Naive thymus-derived CD8-positive, alpha-beta T cell (primary cell): ENCODE measurements at regions not wholly inside any gene's neighbourhood (a gene's known extent, or its start where the extent isn't known, plus 50 kb on each side); places are given as distances from the start of the nearest gene placed in this dataset.

ENCODE experiments used
- ATAC-seq, 2 donors: fragments of 150-1000 bp; cut with Tn5 transposase in 1 of 2; sonication (Bioruptor Pico), chemical (Tn5 transposase) in 1 of 2; 1 replicate in 1 of 2; 2 replicates in 1 of 2; pipeline ENCODE4 v1.10.0; 2021; ENCODE audit warnings: mild to moderate bottlenecking in 2 of 2, moderate library complexity in 2 of 2
- POLR2A ChIA-PET: fragments of 350-600 bp; sonication (Branson Sonifier 250); formaldehyde crosslinking; loops from one replicate; lab custom pipeline; 2021; ENCODE audit warnings: antibody characterized with exemption; lab: Charles Lee
- DNase-seq, 10 donors: peaks; one replicate each; pipeline versions ENCODE4 v3.0.0 to v3.0.0-alpha.2; 2020 to 2022
- H3K27ac Mint-ChIP-seq, 10 donors: one replicate each; pipeline ENCODE4 v1.8.0; 2020 to 2022; ENCODE audit warnings: mild to moderate bottlenecking in 10 of 10, mixed read lengths in 10 of 10, moderate library complexity in 4 of 10, inconsistent platforms in 1 of 10
- H3K27me3 Mint-ChIP-seq, 5 donors: one replicate each; pipeline ENCODE4 v1.8.0; 2021 to 2022; ENCODE audit warnings: mixed read lengths in 5 of 5
- H3K36me3 Mint-ChIP-seq, 3 donors: one replicate each; pipeline ENCODE4 v1.8.0; 2020 to 2022; ENCODE audit warnings: mixed read lengths in 3 of 3, mild to moderate bottlenecking in 2 of 3, inconsistent platforms in 1 of 3
- H3K4me1 Mint-ChIP-seq, 4 donors: one replicate each; pipeline ENCODE4 v1.8.0; 2021 to 2022; ENCODE audit warnings: mixed read lengths in 4 of 4
- H3K4me3 Mint-ChIP-seq, 10 donors: one replicate each; pipeline ENCODE4 v1.8.0; 2020 to 2022; ENCODE audit warnings: mild to moderate bottlenecking in 10 of 10, mixed read lengths in 10 of 10, moderate library complexity in 6 of 10, inconsistent platforms in 1 of 10
- H3K9me3 Mint-ChIP-seq, 9 donors: one replicate each; pipeline ENCODE4 v1.8.0; 2020 to 2022; ENCODE audit warnings: mixed read lengths in 9 of 9, mild to moderate bottlenecking in 3 of 9, inconsistent platforms in 1 of 9, moderate library complexity in 1 of 9

GRCh38 chr4:145388043-145388442 is 93.6 kb upstream of the SMAD1 start:
- Mint-ChIP-seq H3K27ac (no peak overlapping the region), H3K4me1 (peaks cover 0 to 5% (median 3%) of the 10 kb centered on the region in 4 donors), H3K27me3 (peaks cover 17 to 45% (median 25%) of the 10 kb centered on the region in 5 donors), H3K36me3 (peaks cover 0 to 16% (median 0%) of the 10 kb centered on the region in 3 donors), H3K9me3 (peaks cover 4 to 17% (median 13%) of the 10 kb centered on the region in 9 donors), H3K4me3 (no peak overlapping the region)
- no peak for ATAC-seq
- no peak for DNase-seq
- POLR2A ChIA-PET: no interaction called here

- peaks cover 4 to 17% (median 13%) of the 10 kb centered on the region in 9 donors for H3K9me3 Mint-ChIP-seq
- H3K27me3 Mint-ChIP-seq: peaks cover 17 to 45% (median 23%) of the 10 kb centered on the region in 5 donors
- H3K27ac Mint-ChIP-seq: no peak overlapping the region
- H3K4me1 Mint-ChIP-seq: peaks cover 0 to 5% (median 3%) of the 10 kb centered on the region in 4 donors
- H3K36me3 Mint-ChIP-seq: peaks cover 0 to 16% (median 0%) of the 10 kb centered on the region in 3 donors
- no peak for ATAC-seq
- DNase-seq: no peak
- POLR2A ChIA-PET: no interaction called here
- no peak overlapping the region for H3K4me3 Mint-ChIP-seq
These were observed 94.6 kb upstream of the SMAD1 start for GRCh38 chr4:145387079-145387478.

- POLR2A ChIA-PET: no interaction called here
- Mint-ChIP-seq H3K9me3 (peaks cover 4 to 17% (median 13%) of the 10 kb centered on the region in 9 donors), H3K4me1 (no peaks in the 10 kb centered on the region), H3K4me3 (no peak overlapping the region), H3K27ac (no peak overlapping the region), H3K36me3 (peaks cover 0 to 16% (median 0%) of the 10 kb centered on the region in 3 donors), H3K27me3 (peaks cover 0 to 12% (median 3%) of the 10 kb centered on the region in 5 donors)
- no peak for ATAC-seq
- no peak for DNase-seq
These were observed 100.5 kb upstream of the SMAD1 start for GRCh38 chr4:145381163-145381562.

- Mint-ChIP-seq H3K27ac (no peak overlapping the region), H3K9me3 (peaks cover 2 to 14% (median 12%) of the 10 kb centered on the region in 9 donors), H3K36me3 (peaks cover 0 to 10% (median 0%) of the 10 kb centered on the region in 3 donors), H3K27me3 (peaks cover 0 to 18% (median 2%) of the 10 kb centered on the region in 5 donors), H3K4me3 (no peak overlapping the region), H3K4me1 (no peaks in the 10 kb centered on the region)
- DNase-seq (no peak), ATAC-seq (no peak)
- POLR2A ChIA-PET: no interaction called here
These were observed 101.5 kb upstream of the SMAD1 start for GRCh38 chr4:145380123-145380522.

GRCh38 chr4:145375416-145375815 is 106.2 kb upstream of the SMAD1 start:
- Mint-ChIP-seq H3K4me3 (no peak overlapping the region), H3K4me1 (no peaks in the 10 kb centered on the region), H3K27ac (no peak overlapping the region), H3K9me3 (peaks cover 0 to 3% (median 0%) of the 10 kb centered on the region in 9 donors), H3K27me3 (peaks cover 0 to 15% (median 0%) of the 10 kb centered on the region in 5 donors), H3K36me3 (no peaks in the 10 kb centered on the region)
- ATAC-seq: no peak
- POLR2A ChIA-PET: no interaction called here
- DNase-seq: no peak

- no peaks in the 10 kb centered on the region for H3K9me3 Mint-ChIP-seq
- DNase-seq (no peak), ATAC-seq (no peak)
- no peak overlapping the region for H3K4me3 Mint-ChIP-seq
- no peaks in the 10 kb centered on the region for H3K4me1 Mint-ChIP-seq
- POLR2A ChIA-PET: no interaction called here
- no peaks in the 10 kb centered on the region for H3K36me3 Mint-ChIP-seq
- peaks cover 4 to 22% (median 10%) of the 10 kb centered on the region in 5 donors for H3K27me3 Mint-ChIP-seq
- H3K27ac Mint-ChIP-seq: no peak overlapping the region
These were observed 129.1 kb upstream of the SMAD1 start for GRCh38 chr4:145352438-145353145.

- Mint-ChIP-seq H3K36me3 (no peaks in the 10 kb centered on the region), H3K4me1 (no peaks in the 10 kb centered on the region), H3K27ac (no peak overlapping the region), H3K9me3 (no peaks in the 10 kb centered on the region), H3K4me3 (no peak overlapping the region), H3K27me3 (peaks cover 4 to 21% (median 10%) of the 10 kb centered on the region in 5 donors)
- DNase-seq (no peak), ATAC-seq (no peak)
- POLR2A ChIA-PET: no interaction called here
These were observed 129.7 kb upstream of the SMAD1 start for GRCh38 chr4:145351922-145352321.

- Mint-ChIP-seq H3K27me3 (peaks cover 1 to 14% (median 8%) of the 10 kb centered on the region in 5 donors), H3K36me3 (peaks cover 0 to 3% (median 0%) of the 10 kb centered on the region in 3 donors)
- POLR2A ChIA-PET: no interaction called here
These were observed 130.5 kb upstream of the SMAD1 start for GRCh38 chr4:145351162-145351561.

GRCh38 chr4:145348291-145348690 is 133.4 kb upstream of the SMAD1 start:
- Mint-ChIP-seq H3K9me3 (no peaks in the 10 kb centered on the region), H3K4me3 (no peak overlapping the region), H3K4me1 (no peaks in the 10 kb centered on the region), H3K27me3 (peaks cover 0 to 11% (median 7%) of the 10 kb centered on the region in 5 donors), H3K27ac (no peak overlapping the region), H3K36me3 (peaks cover 0 to 3% (median 0%) of the 10 kb centered on the region in 3 donors)
- ATAC-seq (no peak), DNase-seq (no peak)
- POLR2A ChIA-PET: no interaction called here

More at GRCh38 chr4:145351162-145351561, 130.5 kb upstream of the SMAD1 start:
- DNase-seq (no peak), ATAC-seq (no peak)
- Mint-ChIP-seq H3K4me3 (no peak overlapping the region), H3K9me3 (no peaks in the 10 kb centered on the region), H3K27ac (no peak overlapping the region), H3K4me1 (no peaks in the 10 kb centered on the region)

GRCh38 chr4:145347684-145348083 is 134.0 kb upstream of the SMAD1 start:
- Mint-ChIP-seq H3K27ac (no peak overlapping the region), H3K36me3 (peaks cover 0 to 3% (median 0%) of the 10 kb centered on the region in 3 donors), H3K9me3 (no peaks in the 10 kb centered on the region), H3K4me1 (no peaks in the 10 kb centered on the region), H3K27me3 (peaks cover 0 to 11% (median 7%) of the 10 kb centered on the region in 5 donors), H3K4me3 (no peak overlapping the region)
- POLR2A ChIA-PET: no interaction called here
- ATAC-seq (no peak), DNase-seq (no peak)

- POLR2A ChIA-PET: no interaction called here
- no peak overlapping the region for H3K4me3 Mint-ChIP-seq
- peaks cover 0 to 3% (median 0%) of the 10 kb centered on the region in 3 donors for H3K36me3 Mint-ChIP-seq
- no peak for ATAC-seq
- DNase-seq: peak in 1 of 10 donors; percentile 5
- no peak overlapping the region for H3K27ac Mint-ChIP-seq
- H3K4me1 Mint-ChIP-seq: no peaks in the 10 kb centered on the region
- no peaks in the 10 kb centered on the region for H3K9me3 Mint-ChIP-seq
- peaks cover 0 to 5% (median 3%) of the 10 kb centered on the region in 5 donors for H3K27me3 Mint-ChIP-seq
These were observed 135.6 kb upstream of the SMAD1 start for GRCh38 chr4:145346081-145346480.

GRCh38 chr4:145345401-145345800 is 136.3 kb upstream of the SMAD1 start:
- Mint-ChIP-seq H3K4me3 (no peak overlapping the region), H3K4me1 (no peaks in the 10 kb centered on the region)
- no peak for ATAC-seq

GRCh38 chr4:145341381-145341780 is 140.3 kb upstream of the SMAD1 start:
- Mint-ChIP-seq H3K27ac (no peak overlapping the region), H3K4me1 (no peaks in the 10 kb centered on the region), H3K4me3 (no peak overlapping the region), H3K9me3 (no peaks in the 10 kb centered on the region), H3K36me3 (no peaks in the 10 kb centered on the region), H3K27me3 (peaks cover 0 to 3% (median 2%) of the 10 kb centered on the region in 5 donors)
- DNase-seq (no peak), ATAC-seq (no peak)
- POLR2A ChIA-PET: no interaction called here

More at GRCh38 chr4:145345401-145345800, 136.3 kb upstream of the SMAD1 start:
- POLR2A ChIA-PET: no interaction called here
- Mint-ChIP-seq H3K27ac (no peak overlapping the region), H3K27me3 (peaks cover 0 to 5% (median 0%) of the 10 kb centered on the region in 5 donors), H3K36me3 (peaks cover 0 to 3% (median 0%) of the 10 kb centered on the region in 3 donors), H3K9me3 (no peaks in the 10 kb centered on the region)
- DNase-seq: no peak
